HEK293T (cell line): ENCODE measurements at regions not wholly inside any gene's neighbourhood (a gene's known extent, or its start where the extent isn't known, plus 50 kb on each side); places are given as distances from the start of the nearest gene placed in this dataset.

Experiments used
- BHLHE40 ChIP-seq: fragments of 450-650 bp; IDR thresholded peaks from 2 replicates; pipeline ENCODE4 v1.6.1; 2016; ENCODE audit warnings: mild to moderate bottlenecking, moderate library complexity, borderline replicate concordance
- ELF4 ChIP-seq: fragments of 450-650 bp; IDR thresholded peaks from 2 replicates; pipeline ENCODE4 v1.6.1; 2017; ENCODE audit warnings: antibody characterized with exemption
- FOXA1 ChIP-seq: fragments of 450-650 bp; IDR thresholded peaks from 2 replicates; pipeline ENCODE4 v1.6.1; 2016; ENCODE audit warnings: mild to moderate bottlenecking
- FOXK2 ChIP-seq: fragments of 450-650 bp; IDR thresholded peaks from 2 replicates; pipeline ENCODE4 v1.6.1; 2016; ENCODE audit warnings: mild to moderate bottlenecking
- FOXM1 ChIP-seq: fragments of 450-650 bp; IDR thresholded peaks from 2 replicates; pipeline ENCODE4 v1.6.1; 2017; ENCODE audit warnings: mild to moderate bottlenecking, borderline replicate concordance
- HDGF ChIP-seq: fragments of 450-650 bp; IDR thresholded peaks from 2 replicates; pipeline ENCODE4 v1.6.1; 2017; ENCODE audit warnings: antibody characterized with exemption, borderline replicate concordance
- L3MBTL2 ChIP-seq: fragments of 450-650 bp; conservative IDR thresholded peaks from 2 replicates; pipeline ENCODE4 v1.6.1; 2016; ENCODE audit warnings: mild to moderate bottlenecking
- LEF1 ChIP-seq: fragments of 450-650 bp; IDR thresholded peaks from 2 replicates; pipeline ENCODE4 v1.6.1; 2017; ENCODE audit warnings: mild to moderate bottlenecking, borderline replicate concordance
- SP1 ChIP-seq: fragments of 450-650 bp; IDR thresholded peaks from 2 replicates; pipeline ENCODE4 v1.6.1; 2017
- SUZ12 ChIP-seq: fragments of 450-650 bp; IDR thresholded peaks from 2 replicates; pipeline ENCODE4 v1.6.1; 2016; ENCODE audit warnings: mild to moderate bottlenecking
- TARDBP ChIP-seq: fragments of 450-650 bp; IDR thresholded peaks from 2 replicates; pipeline ENCODE4 v1.6.1; 2016
- ZNF384 ChIP-seq: fragments of 450-650 bp; IDR thresholded peaks from 2 replicates; pipeline ENCODE4 v1.6.1; 2016
- TF ChIP-seq, protein P1 (sequence below): fragments of 450-650 bp; IDR thresholded peaks from 2 replicates; pipeline ENCODE4 v1.6.1; 2016

DNA sequence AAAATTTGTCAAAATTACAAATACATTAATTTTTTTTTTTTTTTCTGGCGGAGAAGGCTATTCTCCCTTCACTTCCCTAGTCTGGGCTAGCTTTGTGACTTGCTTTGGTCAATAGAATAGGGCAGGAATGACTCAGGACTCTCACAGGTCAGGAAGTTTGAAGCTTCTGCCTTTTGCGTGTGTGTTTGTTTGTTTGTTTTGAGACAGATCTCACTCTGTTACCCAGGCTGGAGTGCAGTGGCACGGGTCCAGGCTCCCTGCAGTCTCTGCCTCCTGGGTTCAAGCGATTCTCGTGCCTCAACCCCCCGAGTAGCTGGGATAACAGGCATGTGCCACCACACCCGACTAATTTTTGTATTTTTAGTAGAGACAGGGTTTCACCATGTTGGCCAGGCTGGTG lies 55.9 kb upstream of the USP9X start:
- TF ChIP-seq SP1, result no peak
- TF ChIP-seq FOXM1, result no peak
- TF ChIP-seq HDGF, result no peak
- no peak for TF ChIP-seq LEF1
- no peak for TF ChIP-seq FOXA1
- no peak for TF ChIP-seq SUZ12
- TF ChIP-seq BHLHE40, result no peak
- no peak for TF ChIP-seq ZNF384
- TF ChIP-seq ELF4, result no peak
- TF ChIP-seq FOXK2, result no peak
- TF ChIP-seq L3MBTL2, result no peak
- TF ChIP-seq, protein P1, sequence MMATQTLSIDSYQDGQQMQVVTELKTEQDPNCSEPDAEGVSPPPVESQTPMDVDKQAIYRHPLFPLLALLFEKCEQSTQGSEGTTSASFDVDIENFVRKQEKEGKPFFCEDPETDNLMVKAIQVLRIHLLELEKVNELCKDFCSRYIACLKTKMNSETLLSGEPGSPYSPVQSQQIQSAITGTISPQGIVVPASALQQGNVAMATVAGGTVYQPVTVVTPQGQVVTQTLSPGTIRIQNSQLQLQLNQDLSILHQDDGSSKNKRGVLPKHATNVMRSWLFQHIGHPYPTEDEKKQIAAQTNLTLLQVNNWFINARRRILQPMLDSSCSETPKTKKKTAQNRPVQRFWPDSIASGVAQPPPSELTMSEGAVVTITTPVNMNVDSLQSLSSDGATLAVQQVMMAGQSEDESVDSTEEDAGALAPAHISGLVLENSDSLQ, result no peak
- TF ChIP-seq TARDBP, result no peak
